ENCODE measurements at regions not wholly inside any gene's neighbourhood (a gene's known extent, or its start where the extent isn't known, plus 50 kb on each side); places are given as distances from the start of the nearest gene placed in this dataset.

DNA sequence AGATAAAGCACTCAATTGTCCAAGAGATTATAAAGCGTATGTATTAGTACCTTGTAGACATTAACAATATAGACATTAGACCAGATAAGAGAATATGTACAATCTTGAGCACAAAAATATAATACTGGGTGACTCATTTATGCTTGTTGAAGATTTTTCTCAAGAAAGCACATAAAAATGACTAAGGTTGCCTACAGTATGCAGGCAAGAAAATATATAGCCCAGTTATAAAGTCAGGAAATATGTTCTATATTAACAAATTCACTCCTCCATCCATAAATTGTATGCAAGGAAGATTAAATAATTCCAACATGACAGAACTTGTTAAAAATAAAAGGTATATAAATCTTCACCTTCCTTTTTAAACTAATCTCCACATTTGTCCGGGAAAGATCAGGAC, 356.4 kb upstream of the SLC39A10 start:
- no peak for TF ChIP-seq POLR2A (IDR thresholded peaks at IDR 0.05; ENCODE audit: low read depth, low read length)
- TF ChIP-seq TAF1 (IDR thresholded peaks at IDR 0.05; ENCODE audit: borderline replicate concordance, low read depth, low read length), result no peak

Data from GM12892 (cell line).